Osteoblast (primary cell): ENCODE measurements at regions not wholly inside any gene's neighbourhood (a gene's known extent, or its start where the extent isn't known, plus 50 kb on each side); places are given as distances from the start of the nearest gene placed in this dataset.

Source experiments
- DNase-seq: peaks from one replicate; pipeline ENCODE4 v3.0.0; 2011; ENCODE audit warnings: low spot score, mixed read lengths; ENCODE audit not compliant: insufficient read length; ENCODE audit errors: missing footprints
- H2AFZ ChIP-seq: 2 replicates; pipeline ENCODE4 v1.6.0; 2011; ENCODE audit warnings: mild to moderate bottlenecking, low read length
- H3K27ac ChIP-seq: 2 replicates; pipeline ENCODE4 v1.5.1; 2011; ENCODE audit warnings: mild to moderate bottlenecking, low read depth, low read length, moderate library complexity
- H3K27me3 ChIP-seq: 2 replicates; pipeline ENCODE4 v1.6.0; 2012; ENCODE audit warnings: mild to moderate bottlenecking, control low read depth, inconsistent platforms, low read length, moderate library complexity; ENCODE audit not compliant: insufficient read depth
- H3K36me3 ChIP-seq: 2 replicates; pipeline ENCODE4 v1.5.1; 2011; ENCODE audit warnings: mild to moderate bottlenecking, low read length, control low read depth, moderate library complexity; ENCODE audit not compliant: insufficient read depth
- H3K4me1 ChIP-seq: 2 replicates; pipeline ENCODE4 v1.5.1; 2011; ENCODE audit warnings: mild to moderate bottlenecking, low read length, control low read depth, moderate library complexity; ENCODE audit not compliant: insufficient read depth
- H3K4me2 ChIP-seq: 2 replicates; pipeline ENCODE4 v1.6.0; 2011; ENCODE audit warnings: mild to moderate bottlenecking, low read length; ENCODE audit not compliant: insufficient read depth
- H3K4me3 ChIP-seq: fragments of 200-600 bp; sonication (generic); 3 replicates; pipeline ENCODE4 v1.5.1; 2012; ENCODE audit warnings: mild to moderate bottlenecking, low read length, inconsistent platforms; ENCODE audit not compliant: insufficient read depth
- H3K79me2 ChIP-seq: 2 replicates; pipeline ENCODE4 v1.6.0; 2012; ENCODE audit warnings: mild to moderate bottlenecking, low read length, control low read depth, inconsistent platforms; ENCODE audit not compliant: insufficient read depth
- H3K9me3 ChIP-seq: 2 replicates; pipeline ENCODE4 v1.5.1; 2011; ENCODE audit warnings: low read depth, low read length, control low read depth
- H4K20me1 ChIP-seq: 2 replicates; pipeline ENCODE4 v1.6.0; 2012; ENCODE audit warnings: mild to moderate bottlenecking, low read length, control low read depth; ENCODE audit not compliant: insufficient read depth
- TF ChIP-seq, protein P1 (sequence below): IDR thresholded peaks from 2 replicates; pipeline ENCODE4 v1.5.1; 2011; ENCODE audit warnings: mild to moderate bottlenecking, low read depth, low read length, moderate library complexity; ENCODE audit errors: extremely low read depth

DNA sequence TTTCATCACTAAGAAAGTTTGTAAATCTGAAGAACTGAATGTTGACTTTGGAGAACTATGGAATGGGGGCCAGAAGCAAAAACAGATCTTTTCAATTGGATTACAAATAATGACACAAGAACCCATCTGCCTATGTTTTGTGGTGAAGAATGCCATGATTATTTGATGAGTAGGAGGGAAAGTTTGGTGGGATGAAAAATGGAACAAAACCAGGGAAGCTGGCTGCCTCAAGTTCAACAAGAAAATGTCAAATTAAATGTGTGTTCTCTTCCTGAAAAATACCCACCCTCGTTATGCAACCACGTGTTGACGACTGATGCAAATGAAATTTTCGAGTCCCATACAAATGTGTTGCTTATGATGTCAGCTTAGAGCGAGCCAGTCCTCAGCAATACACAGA is 208.5 kb downstream of the GPR37 start:
- Histone ChIP-seq H3K4me1 (no peaks in the 10 kb centered on the region), H3K36me3 (no peaks in the 10 kb centered on the region), H3K9me3 (no peaks in the 10 kb centered on the region), H3K27ac (no peak overlapping the region), H3K79me2 (no peaks in the 10 kb centered on the region), H2AFZ (no peak overlapping the region), H3K27me3 (no peaks in the 10 kb centered on the region), H4K20me1 (no peaks in the 10 kb centered on the region), H3K4me2 (no peak overlapping the region), H3K4me3 (no peak overlapping the region)
- DNase-seq, result no peak
- TF ChIP-seq, protein P1, sequence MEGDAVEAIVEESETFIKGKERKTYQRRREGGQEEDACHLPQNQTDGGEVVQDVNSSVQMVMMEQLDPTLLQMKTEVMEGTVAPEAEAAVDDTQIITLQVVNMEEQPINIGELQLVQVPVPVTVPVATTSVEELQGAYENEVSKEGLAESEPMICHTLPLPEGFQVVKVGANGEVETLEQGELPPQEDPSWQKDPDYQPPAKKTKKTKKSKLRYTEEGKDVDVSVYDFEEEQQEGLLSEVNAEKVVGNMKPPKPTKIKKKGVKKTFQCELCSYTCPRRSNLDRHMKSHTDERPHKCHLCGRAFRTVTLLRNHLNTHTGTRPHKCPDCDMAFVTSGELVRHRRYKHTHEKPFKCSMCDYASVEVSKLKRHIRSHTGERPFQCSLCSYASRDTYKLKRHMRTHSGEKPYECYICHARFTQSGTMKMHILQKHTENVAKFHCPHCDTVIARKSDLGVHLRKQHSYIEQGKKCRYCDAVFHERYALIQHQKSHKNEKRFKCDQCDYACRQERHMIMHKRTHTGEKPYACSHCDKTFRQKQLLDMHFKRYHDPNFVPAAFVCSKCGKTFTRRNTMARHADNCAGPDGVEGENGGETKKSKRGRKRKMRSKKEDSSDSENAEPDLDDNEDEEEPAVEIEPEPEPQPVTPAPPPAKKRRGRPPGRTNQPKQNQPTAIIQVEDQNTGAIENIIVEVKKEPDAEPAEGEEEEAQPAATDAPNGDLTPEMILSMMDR, result no peak

DNA sequence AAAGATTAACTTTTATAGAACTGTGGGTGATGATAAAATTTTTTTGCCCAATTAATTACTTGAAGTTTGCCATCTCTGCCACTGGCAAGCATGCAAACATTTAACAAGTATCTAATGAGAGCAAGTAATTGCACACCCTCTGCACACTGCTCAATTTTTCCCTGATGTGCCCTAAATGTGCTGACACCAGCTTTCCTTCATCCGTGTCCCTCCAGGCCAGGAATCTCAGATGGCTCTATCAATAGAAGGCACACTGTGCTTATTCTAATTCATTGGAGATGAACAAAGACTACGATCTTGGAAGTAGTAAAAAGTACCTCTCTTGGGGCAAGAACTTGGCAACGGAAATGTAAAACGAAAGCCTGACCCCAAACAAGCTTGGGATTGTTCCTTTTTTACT is 212.1 kb downstream of the GPR37 start:
- Histone ChIP-seq H4K20me1 (no peaks in the 10 kb centered on the region), H3K4me2 (no peak overlapping the region), H2AFZ (no peak overlapping the region), H3K36me3 (no peaks in the 10 kb centered on the region), H3K4me3 (no peak overlapping the region), H3K79me2 (no peaks in the 10 kb centered on the region), H3K27me3 (no peaks in the 10 kb centered on the region), H3K4me1 (no peaks in the 10 kb centered on the region), H3K9me3 (no peaks in the 10 kb centered on the region), H3K27ac (no peak overlapping the region)
- TF ChIP-seq, protein P1, result no peak
- no peak for DNase-seq

DNA sequence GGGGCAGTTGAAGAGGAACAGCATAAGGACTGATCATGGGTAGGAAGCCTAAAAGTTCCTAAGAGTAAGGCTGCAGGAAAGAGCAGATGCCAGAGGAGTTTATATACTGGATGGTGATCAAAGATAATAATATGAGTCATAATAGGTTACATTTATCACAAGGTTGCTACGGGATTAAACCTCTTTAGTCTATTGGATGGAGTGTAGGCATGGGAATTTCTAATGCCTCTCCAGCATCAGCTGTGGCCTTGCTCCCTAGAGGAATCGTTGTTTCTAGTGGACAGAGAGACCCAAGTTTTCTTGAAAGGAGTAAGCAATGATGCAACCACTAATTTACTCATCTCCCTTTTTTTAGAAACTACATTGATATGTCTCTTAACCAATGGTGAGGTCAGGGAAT is 213.4 kb downstream of the GPR37 start:
- no peak for DNase-seq
- no peaks in the 10 kb centered on the region for H3K79me2 ChIP-seq

DNA sequence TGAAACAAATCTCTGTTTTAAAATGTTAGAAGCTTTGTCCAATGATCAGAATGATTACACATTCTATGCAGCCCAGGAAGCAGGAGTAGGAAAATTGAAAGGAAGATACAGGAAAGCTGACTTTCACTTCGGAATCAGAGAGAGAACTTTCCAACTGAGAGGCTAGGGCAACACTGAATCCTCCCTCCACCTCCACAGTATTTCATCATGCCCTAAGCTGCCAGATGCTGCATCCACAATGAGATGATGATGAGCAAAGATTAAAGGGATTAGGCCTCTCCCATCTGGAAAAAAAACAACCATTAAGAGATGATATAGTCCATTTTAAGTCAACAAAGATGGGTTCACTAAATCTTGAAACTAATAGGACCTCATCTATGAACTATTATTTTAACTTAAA is 215.6 kb downstream of the GPR37 start:
- H3K36me3 ChIP-seq, result no peaks in the 10 kb centered on the region
- H4K20me1 ChIP-seq, result no peaks in the 10 kb centered on the region
- no peak for DNase-seq
- no peaks in the 10 kb centered on the region for H3K27me3 ChIP-seq
- H3K4me2 ChIP-seq, result no peak overlapping the region
- no peaks in the 10 kb centered on the region for H3K79me2 ChIP-seq
- TF ChIP-seq, protein P1, result no peak
- no peak overlapping the region for H3K4me3 ChIP-seq
- no peak overlapping the region for H3K27ac ChIP-seq
- H2AFZ ChIP-seq, result no peak overlapping the region
- no peaks in the 10 kb centered on the region for H3K4me1 ChIP-seq
- H3K9me3 ChIP-seq, result no peaks in the 10 kb centered on the region

More for the DNA sequence above, 213.4 kb downstream of the GPR37 start:
- Histone ChIP-seq H3K27me3 (no peaks in the 10 kb centered on the region), H2AFZ (no peak overlapping the region), H3K27ac (no peak overlapping the region), H3K36me3 (no peaks in the 10 kb centered on the region), H3K4me2 (no peak overlapping the region), H3K4me3 (no peak overlapping the region), H3K4me1 (no peaks in the 10 kb centered on the region), H3K9me3 (no peaks in the 10 kb centered on the region), H4K20me1 (no peaks in the 10 kb centered on the region)
- TF ChIP-seq, protein P1, result no peak
